ENCODE measurements at regions not wholly inside any gene's neighbourhood (a gene's known extent, or its start where the extent isn't known, plus 50 kb on each side); places are given as distances from the start of the nearest gene placed in this dataset.

DNA sequence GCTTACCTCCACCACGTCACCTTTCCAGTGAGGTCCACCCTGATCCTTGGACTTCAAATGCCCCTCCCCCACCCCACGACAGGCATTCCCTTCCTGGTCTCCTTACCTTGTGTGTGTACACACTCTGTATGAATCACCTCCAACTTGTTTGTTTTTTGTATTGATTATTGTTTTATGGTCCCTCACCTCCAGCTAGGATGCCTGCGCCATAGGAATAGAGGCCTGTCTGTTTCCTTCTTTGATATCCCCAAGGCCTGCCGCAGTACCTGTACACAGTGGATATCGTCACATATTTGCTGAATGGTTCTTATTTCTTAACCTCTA lies 219.6 kb upstream of the POU3F1 start:
- no peak for TF ChIP-seq POLR2A (IDR thresholded peaks at IDR 0.05; ENCODE audit: low read depth)
- TF ChIP-seq EP300 (IDR thresholded peaks at IDR 0.05) = no peak
- no peak for TF ChIP-seq POLR2AphosphoS5 (IDR thresholded peaks at IDR 0.05)
